Mammary epithelial cell (primary cell): ENCODE measurements at regions not wholly inside any gene's neighbourhood (a gene's known extent, or its start where the extent isn't known, plus 50 kb on each side); places are given as distances from the start of the nearest gene placed in this dataset.

Source experiments
- CTCF ChIP-seq, 2 donors: IDR thresholded peaks in 1 of 2; conservative IDR thresholded peaks in 1 of 2; 2 replicates each; pipeline ENCODE4 v1.5.1; 2011 to 2012; ENCODE audit warnings: inconsistent platforms in 2 of 2, low read length in 2 of 2, mild to moderate bottlenecking in 2 of 2, control low read depth in 1 of 2, low read depth in 1 of 2; ENCODE audit not compliant: insufficient read depth in 1 of 2; ENCODE audit errors: extremely low read depth in 1 of 2
- EZH2 ChIP-seq: IDR thresholded peaks from 2 replicates; pipeline ENCODE4 v1.6.1; 2012; ENCODE audit warnings: low read length, inconsistent platforms, borderline replicate concordance

GRCh38 chr19:31955884-31956283 lies 389.5 kb upstream of the ZNF507 start:
- TF ChIP-seq CTCF (conservative IDR thresholded peaks at IDR 0.05 in 1 of 2, IDR thresholded peaks at IDR 0.05 in 1 of 2; ENCODE audit: extremely low read depth in 1 of 2, insufficient read depth in 1 of 2, low read depth in 1 of 2, low read length in 2 of 2): no peak
- TF ChIP-seq EZH2: no peak
